A549 (cell line): ENCODE measurements at regions not wholly inside any gene's neighbourhood (a gene's known extent, or its start where the extent isn't known, plus 50 kb on each side); places are given as distances from the start of the nearest gene placed in this dataset.

ENCODE experiments used
- ATAC-seq, 2 experiments: fragments of 200-7000 bp in 1 of 2; fragments of >200 bp in 1 of 2; cut with Nextera tagmentation in 1 of 2; cut with Tn5 transposase in 1 of 2; 3 replicates each; pipeline versions ENCODE4 v1.8.0 to v1.9.1; 2018 to 2020; ENCODE audit warnings: mild to moderate bottlenecking in 1 of 2, moderate library complexity in 1 of 2
- CTCF ChIA-PET: fragments of 300-600 bp; sonication (Branson Sonifier 250); formaldehyde crosslinking; extraction: SDS; loops from one replicate; lab custom pipeline; 2021; ENCODE audit warnings: antibody characterized with exemption, inconsistent platforms; lab: Yijun Ruan, JAX
- POLR2A ChIA-PET: fragments of 350-600 bp; formaldehyde crosslinking; extraction: SDS; loops from one replicate; lab custom pipeline; 2021; ENCODE audit warnings: antibody characterized with exemption, inconsistent platforms; lab: Yijun Ruan, JAX
- DNase-seq, 2 experiments: peaks; one replicate each; pipeline versions ENCODE4 v3.0.0 to v3.0.0-alpha.2; 2011 to 2016; ENCODE audit warnings: low read depth in 1 of 2, low spot score in 1 of 2
- FAIRE-seq: peaks from 2 replicates; lab custom pipeline; 2011; peaks lifted over from hg19 to GRCh38; lab: Jason Lieb, UNC
- H3K27ac ChIP-seq, 2 experiments: fragments of >200 bp; sonication (Bioruptor Twin); formaldehyde crosslinking; 3 replicates each; pipeline ENCODE4 v1.5.1; 2016 to 2017
- H3K4me1 ChIP-seq: fragments of >200 bp; sonication (Bioruptor Twin); formaldehyde crosslinking; 3 replicates; pipeline ENCODE4 v1.6.1; 2016
- H3K4me2 ChIP-seq: fragments of >200 bp; sonication (Bioruptor Twin); formaldehyde crosslinking; 3 replicates; pipeline ENCODE4 v1.6.1; 2016
- H3K4me3 ChIP-seq: fragments of >200 bp; sonication (Bioruptor Twin); formaldehyde crosslinking; 3 replicates; pipeline ENCODE4 v1.5.1; 2016
- H3K9me3 ChIP-seq: fragments of >200 bp; sonication (Bioruptor Twin); formaldehyde crosslinking; 3 replicates; pipeline ENCODE4 v1.6.1; 2016
- CBX2 ChIP-seq: fragments of 200-600 bp; sonication (generic); IDR thresholded peaks from 2 replicates; pipeline ENCODE4 v1.6.1; 2016; ENCODE audit warnings: low read depth, mild to moderate bottlenecking, borderline replicate concordance
- CBX8 ChIP-seq: fragments of 200-600 bp; sonication (generic); IDR thresholded peaks from 2 replicates; pipeline ENCODE4 v1.6.1; 2016
- CEBPB ChIP-seq, 2 experiments: fragments of >200 bp in 1 of 2; sonication (Bioruptor Twin) in 1 of 2; formaldehyde crosslinking in 1 of 2; IDR thresholded peaks; 2 replicates each; pipeline ENCODE4 v1.6.1; 2012 to 2016
- CHD2 ChIP-seq: fragments of 150-350 bp; IDR thresholded peaks from 2 replicates; pipeline ENCODE4 v1.6.1; 2014; ENCODE audit warnings: low read length; ENCODE audit not compliant: partially characterized antibody
- EHF ChIP-seq: fragments of 250-450 bp; sonication (Bioruptor Pico); IDR thresholded peaks from 2 replicates; pipeline ENCODE4 v1.5.0; 2020; ENCODE audit warnings: mild to moderate bottlenecking
- ESRRA ChIP-seq: fragments of 150-350 bp; IDR thresholded peaks from 2 replicates; pipeline ENCODE4 v1.6.1; 2014; ENCODE audit warnings: mild to moderate bottlenecking, low read length, borderline replicate concordance
- FOXS1 ChIP-seq: fragments of 250-450 bp; sonication (Bioruptor Pico); IDR thresholded peaks from 2 replicates; pipeline ENCODE4 v1.5.0; 2020; ENCODE audit warnings: mild to moderate bottlenecking, moderate library complexity
- HEYL ChIP-seq: fragments of 250-450 bp; sonication (Bioruptor Pico); IDR thresholded peaks from 2 replicates; pipeline ENCODE4 v1.8.0; 2021; ENCODE audit warnings: mild to moderate bottlenecking, moderate library complexity
- HOXB13 ChIP-seq: fragments of 250-450 bp; sonication (Bioruptor Pico); IDR thresholded peaks from 2 replicates; pipeline ENCODE4 v1.5.0; 2020; ENCODE audit warnings: low read depth, mild to moderate bottlenecking, moderate library complexity
- HOXB5 ChIP-seq: fragments of 250-450 bp; sonication (Bioruptor Pico); IDR thresholded peaks from 2 replicates; pipeline ENCODE4 v1.5.0; 2020; ENCODE audit warnings: mild to moderate bottlenecking, moderate library complexity
- JUN ChIP-seq, 2 experiments: fragments of >200 bp; sonication (Bioruptor Twin); formaldehyde crosslinking; IDR thresholded peaks; 2 replicates in 1 of 2; 3 replicates in 1 of 2; pipeline ENCODE4 v1.6.1; 2016 to 2017
- JUNB ChIP-seq: fragments of >200 bp; sonication (Bioruptor Twin); formaldehyde crosslinking; IDR thresholded peaks from 2 replicates; pipeline ENCODE4 v1.6.1; 2016
- MAFK ChIP-seq: fragments of 450-650 bp; IDR thresholded peaks from 2 replicates; pipeline ENCODE4 v1.6.1; 2014; ENCODE audit not compliant: partially characterized antibody
- MAZ ChIP-seq: fragments of 150-350 bp; IDR thresholded peaks from 2 replicates; pipeline ENCODE4 v1.6.1; 2014; ENCODE audit warnings: antibody characterized with exemption, low read depth, low read length, borderline replicate concordance
- NFE2L2 ChIP-seq: fragments of 150-350 bp; conservative IDR thresholded peaks from 2 replicates; pipeline ENCODE4 v1.6.1; 2014; ENCODE audit warnings: low read length
- NR3C1 ChIP-seq: fragments of >200 bp; sonication (Bioruptor Twin); formaldehyde crosslinking; IDR thresholded peaks from 3 replicates; pipeline ENCODE4 v1.6.1; 2017
- POLR2AphosphoS2 ChIP-seq: conservative IDR thresholded peaks from 2 replicates; pipeline ENCODE4 v1.6.1; 2012; ENCODE audit warnings: low read length, improper control_type of control experiment, inconsistent platforms
- RFX5 ChIP-seq: fragments of 450-650 bp; IDR thresholded peaks from 2 replicates; pipeline ENCODE4 v1.7.1; 2014; ENCODE audit warnings: antibody characterized with exemption, mild to moderate bottlenecking, moderate library complexity
- RNF2 ChIP-seq: fragments of 200-600 bp; sonication (generic); IDR thresholded peaks from 2 replicates; pipeline ENCODE4 v1.6.1; 2016; ENCODE audit warnings: low read depth, mild to moderate bottlenecking, antibody characterized with exemption, moderate library complexity, borderline replicate concordance
- SMC3 ChIP-seq: fragments of >200 bp; sonication (Bioruptor Twin); formaldehyde crosslinking; IDR thresholded peaks from 3 replicates; pipeline ENCODE4 v1.6.1; 2018; ENCODE audit warnings: inconsistent platforms
- SREBF2 ChIP-seq: fragments of 450-650 bp; IDR thresholded peaks from 2 replicates; pipeline ENCODE4 v1.6.1; 2014; ENCODE audit warnings: mild to moderate bottlenecking, moderate library complexity
- TP53 ChIP-seq: fragments of 250-450 bp; sonication (Bioruptor Pico); IDR thresholded peaks from 2 replicates; pipeline ENCODE4 v1.5.0; 2021; ENCODE audit warnings: mild to moderate bottlenecking, moderate library complexity
- ZC3H11A ChIP-seq: fragments of 450-650 bp; IDR thresholded peaks from 2 replicates; pipeline ENCODE4 v1.6.1; 2014; ENCODE audit warnings: antibody characterized with exemption, mild to moderate bottlenecking
- ZFP36 ChIP-seq: fragments of 450-650 bp; IDR thresholded peaks from 2 replicates; pipeline ENCODE4 v1.6.1; 2014; ENCODE audit warnings: borderline replicate concordance; ENCODE audit not compliant: partially characterized antibody
- ZSCAN20 ChIP-seq: fragments of 250-450 bp; sonication (Bioruptor Pico); IDR thresholded peaks from 2 replicates; pipeline ENCODE4 v1.8.0; 2022; ENCODE audit warnings: mild to moderate bottlenecking, moderate library complexity
- WGBS: methylation state at CpG from one replicate; pipeline ENCODE4 v1.1.6; 2017; ENCODE audit errors: missing lambda C conversion rate; 5-methylcytosine and 5-hydroxymethylcytosine counted together
- TF ChIP-seq, protein P1 (sequence below): IDR thresholded peaks from 2 replicates; pipeline ENCODE4 v1.6.1; 2012; ENCODE audit warnings: low read depth, borderline replicate concordance
- TF ChIP-seq, protein P2 (sequence below): fragments of >200 bp; sonication (Bioruptor Twin); formaldehyde crosslinking; IDR thresholded peaks from 3 replicates; pipeline ENCODE4 v1.6.1; 2016

DNA sequence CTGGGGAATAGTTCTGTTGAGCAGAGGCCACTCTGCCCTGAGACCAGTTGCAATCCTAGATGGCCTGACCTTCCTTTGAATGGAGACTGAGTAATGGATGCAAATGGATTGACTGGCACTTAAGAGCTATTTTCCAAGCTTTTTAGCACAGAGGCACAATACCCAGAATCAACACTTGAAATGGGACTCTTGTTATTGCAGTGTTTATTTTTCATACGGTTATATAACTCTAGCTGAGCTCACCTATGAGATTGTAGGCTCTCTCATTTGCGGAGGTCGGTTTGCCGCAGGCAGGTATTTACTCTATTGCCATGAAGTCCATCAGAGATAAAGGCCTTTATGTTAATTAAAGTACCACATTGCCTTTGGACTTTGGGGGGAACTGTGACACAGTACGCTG is 422.3 kb upstream of the CELF4 start:
- no peak overlapping the region for H3K4me3 ChIP-seq
- no peaks in the 10 kb centered on the region for H3K9me3 ChIP-seq
- ChIA-PET CTCF (no interaction called here), POLR2A (no interaction called here)
- no peaks in the 10 kb centered on the region for H3K4me1 ChIP-seq
- TF ChIP-seq CEBPB (IDR thresholded peaks at IDR 0.05), result no peak
- no peak for TF ChIP-seq TP53 (CRISPR knock-in tag)
- TF ChIP-seq ZFP36, result no peak
- no peak for TF ChIP-seq CBX2
- no peak for TF ChIP-seq SREBF2
- no peak for TF ChIP-seq HEYL (CRISPR knock-in tag)
- TF ChIP-seq CBX8, result no peak
- TF ChIP-seq MAFK, result no peak
- no peak for TF ChIP-seq POLR2AphosphoS2
- TF ChIP-seq, protein P1, sequence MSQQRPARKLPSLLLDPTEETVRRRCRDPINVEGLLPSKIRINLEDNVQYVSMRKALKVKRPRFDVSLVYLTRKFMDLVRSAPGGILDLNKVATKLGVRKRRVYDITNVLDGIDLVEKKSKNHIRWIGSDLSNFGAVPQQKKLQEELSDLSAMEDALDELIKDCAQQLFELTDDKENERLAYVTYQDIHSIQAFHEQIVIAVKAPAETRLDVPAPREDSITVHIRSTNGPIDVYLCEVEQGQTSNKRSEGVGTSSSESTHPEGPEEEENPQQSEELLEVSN, result no peak
- TF ChIP-seq EHF (CRISPR knock-in tag), result no peak
- TF ChIP-seq RNF2, result no peak
- no peak for TF ChIP-seq SMC3
- no peak for TF ChIP-seq ZSCAN20 (CRISPR knock-in tag)
- TF ChIP-seq HOXB13 (CRISPR knock-in tag), result no peak
- TF ChIP-seq JUN (IDR thresholded peaks at IDR 0.05), result no peak
- DNase-seq (no peak), FAIRE-seq (no peak), ATAC-seq (no peak)
- no peak overlapping the region for H3K4me2 ChIP-seq
- 6% methylated on average over 5 of the region's 5 CpGs for WGBS
- H3K27ac ChIP-seq, result no peak overlapping the region

DNA sequence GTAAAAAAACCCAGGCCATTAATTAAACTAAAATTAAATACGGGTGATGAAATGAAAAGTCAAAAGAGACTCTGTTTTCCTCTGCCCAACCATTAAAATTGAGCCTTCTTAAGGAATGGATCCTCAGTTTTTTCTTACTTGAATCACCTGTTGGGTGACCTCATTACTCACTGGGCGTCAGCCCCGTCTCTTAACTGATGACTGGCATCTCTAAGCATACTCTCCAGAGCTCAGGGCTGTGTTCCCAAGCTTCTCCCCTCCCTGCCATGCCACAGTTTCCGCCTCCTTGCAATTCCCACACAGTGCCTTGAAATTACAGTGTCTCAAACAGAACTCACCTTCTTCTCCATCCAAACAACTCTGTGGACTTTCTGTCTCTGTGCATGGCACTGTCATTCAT is 421.1 kb upstream of the CELF4 start:
- POLR2A ChIA-PET, result no interaction called here
- FAIRE-seq, result no peak
- Histone ChIP-seq H3K4me2 (no peak overlapping the region), H3K4me3 (no peak overlapping the region), H3K9me3 (no peaks in the 10 kb centered on the region), H3K27ac (no peak overlapping the region), H3K4me1 (no peaks in the 10 kb centered on the region)
- DNase-seq, result no peak
- no peak for ATAC-seq
- WGBS, result 0% methylated on average over 4 of the region's 4 CpGs
- no peak for TF ChIP-seq CHD2
- TF ChIP-seq JUN (IDR thresholded peaks at IDR 0.05), result no peak
- no peak for TF ChIP-seq CBX2
- TF ChIP-seq, protein P2, sequence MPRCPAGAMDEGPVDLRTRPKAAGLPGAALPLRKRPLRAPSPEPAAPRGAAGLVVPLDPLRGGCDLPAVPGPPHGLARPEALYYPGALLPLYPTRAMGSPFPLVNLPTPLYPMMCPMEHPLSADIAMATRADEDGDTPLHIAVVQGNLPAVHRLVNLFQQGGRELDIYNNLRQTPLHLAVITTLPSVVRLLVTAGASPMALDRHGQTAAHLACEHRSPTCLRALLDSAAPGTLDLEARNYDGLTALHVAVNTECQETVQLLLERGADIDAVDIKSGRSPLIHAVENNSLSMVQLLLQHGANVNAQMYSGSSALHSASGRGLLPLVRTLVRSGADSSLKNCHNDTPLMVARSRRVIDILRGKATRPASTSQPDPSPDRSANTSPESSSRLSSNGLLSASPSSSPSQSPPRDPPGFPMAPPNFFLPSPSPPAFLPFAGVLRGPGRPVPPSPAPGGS, result no peak
- no peak for TF ChIP-seq MAFK
- TF ChIP-seq, protein P1, result no peak
- TF ChIP-seq RFX5, result no peak
- no peak for TF ChIP-seq SMC3
- TF ChIP-seq NFE2L2, result no peak
- TF ChIP-seq TP53 (CRISPR knock-in tag), result no peak
- no peak for TF ChIP-seq FOXS1 (CRISPR knock-in tag)
- no peak for TF ChIP-seq EHF (CRISPR knock-in tag)
- no peak for TF ChIP-seq NR3C1
- no peak for TF ChIP-seq ZC3H11A
- no peak for TF ChIP-seq JUNB
- TF ChIP-seq ESRRA, result no peak
- no peak for TF ChIP-seq MAZ
- TF ChIP-seq HOXB5 (CRISPR knock-in tag), result no peak
- CTCF ChIA-PET, result no interaction called here
